GM19395 (cell line): ENCODE measurements at regions not wholly inside any gene's neighbourhood (a gene's known extent, or its start where the extent isn't known, plus 50 kb on each side); places are given as distances from the start of the nearest gene placed in this dataset.
"Not testable (repeated sequence)": the region's sequence is repeated elsewhere in the genome, so short reads cannot be mapped to it uniquely, and the experiment has no call there.

Experiments used
- ATAC-seq: cut with Tn5 transposase; IDR thresholded peaks from one replicate; pipeline ENCODE4 v1.9.1; 2021; ENCODE audit warnings: mild to moderate bottlenecking, moderate library complexity; ENCODE audit not compliant: unreplicated experiment

DNA sequence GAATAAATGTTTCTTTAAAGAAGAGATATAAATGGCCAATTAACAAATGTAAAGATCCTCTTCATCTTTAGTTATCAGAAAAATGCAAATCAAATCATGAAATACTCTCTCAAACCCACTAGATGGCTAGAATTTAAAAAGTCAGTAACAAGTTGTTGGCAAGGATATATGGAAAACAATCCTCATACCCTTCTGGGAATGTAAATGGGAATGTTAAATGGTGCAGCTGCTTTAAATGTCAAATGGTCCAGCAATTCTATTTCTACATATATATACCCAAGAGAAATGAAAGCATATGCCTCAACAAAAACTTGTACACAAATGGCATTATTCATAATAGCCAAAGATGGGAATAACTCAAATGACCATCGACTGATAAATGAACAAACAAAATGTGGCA, 283.5 kb downstream of the RWDD3 start:
- ATAC-seq: no peak

DNA sequence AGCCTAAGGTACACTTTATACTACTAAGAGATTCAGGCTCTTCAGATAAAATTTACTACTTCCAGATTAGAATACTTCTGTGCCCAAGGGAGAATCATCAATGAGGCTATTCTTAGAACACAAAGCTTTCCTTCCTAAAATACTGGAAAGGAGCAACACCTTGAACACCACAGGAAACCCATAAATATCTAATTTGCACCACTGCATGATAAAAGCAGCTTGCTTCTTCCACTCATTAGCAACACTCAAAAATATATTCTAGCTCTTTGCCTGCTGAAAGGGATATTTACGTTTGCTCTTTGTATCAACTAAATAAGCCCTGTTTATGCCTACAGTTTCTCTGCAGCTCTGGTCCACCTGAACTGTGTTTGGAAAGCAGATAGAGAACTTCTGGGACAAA, 284.3 kb downstream of the RWDD3 start:
- no peak for ATAC-seq

DNA sequence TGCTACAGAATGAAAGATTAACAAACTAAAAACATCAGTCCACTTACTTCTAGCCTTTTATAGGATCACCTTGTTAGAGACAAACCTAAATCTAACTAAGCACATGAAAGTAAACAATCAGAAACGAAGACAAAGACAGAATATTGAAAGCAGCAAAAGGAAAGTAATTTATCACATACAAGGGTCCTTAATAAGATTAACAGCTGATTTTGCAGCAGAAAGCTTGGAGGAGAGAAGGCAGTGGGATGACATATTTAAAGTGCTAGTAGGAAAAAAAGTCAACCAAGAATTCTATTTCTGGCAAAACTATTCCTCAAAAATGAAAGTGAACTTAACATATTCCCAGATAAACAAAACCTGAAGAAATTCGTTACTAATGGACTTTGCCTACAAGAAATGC, 286.4 kb downstream of the RWDD3 start:
- no peak for ATAC-seq

DNA sequence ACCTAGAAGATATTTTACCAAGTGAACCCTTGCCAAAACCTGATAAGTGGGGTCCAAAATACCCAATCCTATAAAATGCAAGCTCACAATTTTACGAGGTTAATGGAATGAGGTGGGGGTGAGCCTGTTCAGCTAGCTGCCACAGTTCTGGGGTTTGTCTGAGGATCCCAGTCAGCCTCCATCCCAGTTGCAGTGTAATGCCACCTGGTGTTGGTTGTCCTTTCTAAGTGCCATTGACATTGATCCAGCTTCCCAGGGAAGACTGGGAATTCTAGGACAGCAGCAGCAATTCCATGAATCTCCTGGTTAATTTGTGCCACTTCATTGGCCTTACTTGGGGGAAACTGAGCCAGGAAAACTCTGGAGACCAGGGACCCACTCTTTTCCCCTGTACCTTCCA, 298.3 kb downstream of the RWDD3 start:
- no peak for ATAC-seq

DNA sequence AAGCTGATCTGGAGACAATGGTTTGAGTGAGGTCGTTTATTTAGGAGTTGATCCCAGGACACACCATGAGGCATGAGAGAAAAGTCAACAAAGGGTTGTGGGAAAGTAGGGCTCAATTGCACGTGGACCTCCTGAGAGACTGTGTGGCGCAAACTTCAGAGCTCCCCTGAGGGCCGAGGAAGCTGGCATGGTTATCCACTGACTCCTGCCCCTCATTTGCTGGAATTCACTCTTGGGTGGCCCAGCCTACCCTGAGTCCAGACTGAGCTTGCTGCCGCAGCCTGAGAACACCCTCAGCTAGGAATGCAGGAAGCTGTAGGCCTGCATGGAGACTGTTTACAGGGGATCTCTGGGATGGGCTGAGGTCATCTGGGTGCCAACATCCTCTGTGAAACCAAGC, 301.0 kb downstream of the RWDD3 start:
- no peak for ATAC-seq

DNA sequence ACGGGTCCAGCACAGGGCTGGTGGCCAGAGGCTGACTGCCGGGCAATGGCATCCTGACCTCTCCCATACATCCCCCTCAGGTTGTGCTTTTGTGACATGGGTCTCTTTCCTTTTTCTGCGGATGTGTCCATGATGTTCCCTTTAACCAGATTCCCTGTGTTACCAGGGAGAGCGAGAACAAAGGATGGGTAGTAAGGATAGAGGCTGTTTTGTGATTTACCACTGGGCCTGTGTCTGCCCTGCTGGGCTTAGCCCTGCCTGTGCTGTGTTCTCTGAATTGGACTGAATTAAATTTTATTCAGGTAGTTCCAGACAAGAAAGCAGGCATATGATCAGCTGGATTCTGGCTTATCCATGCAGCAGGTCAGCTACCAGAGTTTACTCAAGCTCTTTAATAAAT, 301.6 kb downstream of the RWDD3 start:
- no peak for ATAC-seq

DNA sequence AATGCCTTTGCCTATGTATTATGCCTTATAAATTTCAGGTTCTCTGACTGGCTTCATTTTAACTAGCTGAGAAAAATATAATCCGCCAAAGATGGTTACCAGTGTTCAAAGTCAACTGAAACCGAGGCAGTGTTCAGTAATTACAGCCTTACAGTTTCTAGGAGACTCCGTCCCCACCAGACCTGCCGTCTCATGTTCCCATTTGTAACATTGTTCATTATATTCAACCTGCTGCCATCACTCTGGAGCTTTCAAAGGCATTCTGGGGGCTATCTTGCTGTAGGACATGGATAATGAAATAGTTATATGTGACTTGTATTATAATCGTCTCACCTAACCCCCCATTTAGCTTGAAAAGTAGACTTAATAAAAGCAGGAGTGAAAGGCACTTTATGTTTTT, 302.5 kb downstream of the RWDD3 start:
- no peak for ATAC-seq

DNA sequence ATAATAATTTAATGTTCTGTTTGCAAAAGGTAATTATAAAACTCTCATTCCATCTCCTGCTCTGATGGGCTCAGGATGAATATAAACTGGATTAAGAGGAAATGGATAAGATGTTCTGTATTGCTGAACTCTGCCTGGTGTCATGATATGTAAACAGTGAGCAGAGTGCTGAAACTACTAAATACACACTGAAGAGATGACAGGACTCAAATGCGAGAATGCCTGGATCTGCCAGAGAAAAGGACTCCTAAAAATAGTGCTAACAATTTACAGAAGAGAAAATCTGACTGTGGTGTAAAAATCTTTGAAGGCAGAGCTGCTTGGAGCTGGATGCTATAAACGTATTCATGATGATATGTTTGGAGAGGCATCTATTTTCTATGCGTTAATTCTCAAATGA, 303.2 kb downstream of the RWDD3 start:
- ATAC-seq: no peak

DNA sequence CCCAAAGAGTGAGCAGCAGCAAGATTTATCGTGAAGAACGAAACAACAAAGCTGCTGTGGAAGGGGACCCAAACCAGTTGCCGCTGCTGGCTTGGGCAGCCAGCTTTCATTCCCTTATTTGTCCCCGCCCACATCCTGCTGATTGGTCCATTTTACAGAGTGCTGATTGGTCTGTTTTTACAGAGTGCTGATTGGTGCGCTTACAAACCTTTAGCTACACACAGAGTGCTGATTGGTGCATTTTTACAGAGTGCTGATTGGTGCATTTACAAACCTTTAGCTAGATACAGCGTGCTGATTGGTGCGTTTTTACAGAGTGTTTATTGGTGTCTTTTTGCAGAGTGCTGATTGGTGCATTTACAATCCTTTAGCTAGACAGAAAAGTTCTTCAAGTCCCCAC, 304.2 kb downstream of the RWDD3 start:
- not testable (repeated sequence) for ATAC-seq

DNA sequence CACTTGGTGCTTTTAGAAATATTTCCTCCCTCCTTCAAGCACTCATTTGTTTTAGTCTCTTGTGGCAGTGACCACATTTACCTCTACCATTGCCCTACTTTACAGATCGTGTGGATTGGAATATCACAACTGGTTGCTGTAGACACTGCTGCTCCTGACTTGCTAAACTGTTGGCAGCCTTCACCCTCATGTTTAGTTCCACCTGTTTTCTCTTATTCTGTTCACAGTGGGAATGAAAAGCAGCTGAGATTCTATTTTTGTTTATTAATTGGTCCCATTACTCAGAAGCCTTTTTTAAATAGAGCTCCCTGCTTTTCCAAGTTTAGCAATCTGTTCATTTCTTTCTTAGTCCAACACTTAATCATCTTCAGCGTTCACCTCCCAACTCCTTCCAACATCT, 308.9 kb downstream of the RWDD3 start:
- no peak for ATAC-seq

DNA sequence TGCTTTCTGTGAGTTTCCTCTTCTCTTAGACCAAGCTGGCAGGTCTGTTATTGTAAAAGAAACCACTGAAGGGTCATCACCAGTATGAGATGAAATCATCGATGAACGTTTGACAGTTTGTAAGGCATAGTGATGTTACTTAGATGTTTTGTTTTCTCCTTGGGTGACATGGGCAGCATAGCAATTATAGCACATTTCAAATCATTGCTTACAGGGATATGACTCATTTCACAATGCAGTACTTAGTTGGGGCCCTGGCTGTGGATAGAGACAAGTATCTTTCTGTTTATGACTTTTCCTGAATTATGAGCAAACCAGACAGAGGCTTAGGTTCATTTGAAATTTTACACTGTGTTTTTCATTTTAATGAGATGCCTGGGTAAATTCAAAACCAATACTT, 313.0 kb downstream of the RWDD3 start:
- no peak for ATAC-seq

DNA sequence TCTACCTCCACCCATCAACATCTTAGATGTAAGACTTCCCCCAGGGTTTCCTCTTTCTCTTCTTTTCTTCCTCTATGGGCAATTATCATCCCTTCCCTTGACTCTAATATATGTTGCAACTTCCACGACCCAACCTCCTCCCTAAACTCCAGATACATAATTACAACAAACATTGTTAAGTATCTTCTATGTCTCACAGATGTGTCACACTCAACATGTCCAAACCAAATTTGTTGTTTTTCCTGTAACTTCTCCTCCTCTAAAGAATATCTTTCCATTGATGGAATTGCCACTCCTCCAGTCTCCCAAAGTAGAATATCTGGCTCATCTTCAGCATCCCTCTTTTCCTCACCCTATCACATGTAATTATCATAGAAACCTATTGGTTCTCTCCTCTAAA, 314.2 kb downstream of the RWDD3 start:
- no peak for ATAC-seq

DNA sequence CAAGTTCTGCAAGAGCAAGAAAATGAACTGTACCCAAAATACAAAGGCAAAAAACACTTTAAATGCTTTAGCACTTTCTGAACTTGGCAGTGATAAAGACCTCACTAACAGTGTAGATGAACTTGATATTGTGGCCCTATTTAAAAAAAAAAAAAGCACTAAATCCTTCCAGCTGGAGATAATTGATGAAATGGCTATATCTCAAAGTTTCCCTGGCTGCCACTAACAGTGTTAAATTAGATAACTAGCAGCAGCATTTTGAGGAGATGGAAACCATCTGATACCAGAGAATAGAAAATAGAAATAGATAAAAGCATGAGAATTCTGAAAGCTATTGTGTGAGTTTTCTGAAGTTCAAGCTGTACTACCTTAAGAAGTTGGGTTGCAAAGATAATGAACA, 317.2 kb downstream of the RWDD3 start:
- no peak for ATAC-seq

DNA sequence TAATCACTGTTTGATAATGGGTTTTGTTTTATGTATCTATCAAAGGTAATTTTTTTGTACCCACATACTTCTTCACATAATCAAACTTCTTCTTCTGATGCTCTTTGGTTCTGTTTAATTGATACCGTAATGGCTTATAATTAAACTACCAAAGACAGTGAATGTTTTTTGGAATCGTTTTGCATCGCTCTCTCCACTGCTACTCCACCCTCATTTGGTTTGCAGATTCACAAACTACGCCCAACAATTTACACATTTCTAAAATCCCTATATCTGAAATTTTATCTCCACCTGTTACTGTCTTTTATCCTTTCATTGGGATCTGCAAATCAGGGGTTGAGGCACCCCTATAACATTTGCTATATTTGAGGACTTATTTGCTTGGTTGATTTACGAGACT, 319.6 kb downstream of the RWDD3 start:
- ATAC-seq: no peak

DNA sequence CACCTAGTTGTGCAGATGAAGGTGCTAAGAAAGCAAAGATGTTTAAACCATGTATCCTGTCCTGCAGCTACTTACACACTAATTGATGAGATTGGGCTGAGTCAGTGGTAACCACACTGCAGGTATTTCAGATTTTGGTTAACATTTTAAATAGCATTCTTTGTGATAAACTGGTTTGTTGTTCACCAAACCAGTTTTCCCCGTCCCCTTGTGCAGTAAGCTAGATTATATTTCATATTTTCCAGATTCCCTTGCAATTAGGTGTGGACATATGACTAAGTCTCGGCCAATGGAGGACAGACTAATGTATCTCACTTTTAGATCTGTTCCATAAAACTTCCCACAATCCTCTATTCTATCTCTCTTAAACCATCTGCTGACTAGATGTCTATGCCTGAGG, 320.4 kb downstream of the RWDD3 start:
- no peak for ATAC-seq

DNA sequence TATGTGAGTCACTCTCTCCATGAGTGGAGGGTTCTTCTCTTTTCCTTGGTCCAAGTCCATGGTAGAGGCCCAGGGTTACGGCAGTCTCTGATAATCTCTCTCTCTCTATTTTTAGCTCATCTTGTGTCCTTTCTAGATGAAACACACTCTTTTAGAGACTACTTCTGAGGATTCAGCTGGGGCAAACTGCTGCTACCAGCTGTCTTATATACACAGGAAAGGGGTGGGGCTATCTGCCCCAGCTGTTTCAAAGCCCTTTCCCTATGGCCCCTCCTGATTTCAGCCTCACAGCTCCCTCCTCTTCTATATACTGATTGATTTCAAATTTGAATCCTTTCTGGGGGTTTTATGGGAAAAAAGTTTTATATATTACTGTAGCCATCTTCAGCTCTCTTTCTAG, 324.8 kb downstream of the RWDD3 start:
- no peak for ATAC-seq

DNA sequence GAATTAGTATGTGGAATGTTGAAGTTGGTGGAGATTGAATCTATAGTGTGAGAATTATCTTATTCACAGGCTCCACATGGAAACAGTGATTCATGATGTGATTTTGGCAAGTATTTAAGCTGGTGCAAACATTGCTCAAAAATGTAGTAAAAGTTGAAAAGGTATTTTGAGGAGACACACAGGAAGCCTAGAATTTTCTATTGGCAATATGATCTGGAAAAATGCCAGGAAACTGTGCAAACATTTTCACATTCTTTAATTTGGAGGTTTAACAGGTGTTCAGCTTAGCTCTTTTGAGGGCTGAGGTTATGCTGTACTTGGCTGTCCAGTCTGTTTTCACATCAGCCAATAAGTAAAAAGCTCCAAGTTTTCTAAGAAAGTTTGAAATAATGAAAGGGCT, 327.3 kb downstream of the RWDD3 start:
- ATAC-seq: no peak

DNA sequence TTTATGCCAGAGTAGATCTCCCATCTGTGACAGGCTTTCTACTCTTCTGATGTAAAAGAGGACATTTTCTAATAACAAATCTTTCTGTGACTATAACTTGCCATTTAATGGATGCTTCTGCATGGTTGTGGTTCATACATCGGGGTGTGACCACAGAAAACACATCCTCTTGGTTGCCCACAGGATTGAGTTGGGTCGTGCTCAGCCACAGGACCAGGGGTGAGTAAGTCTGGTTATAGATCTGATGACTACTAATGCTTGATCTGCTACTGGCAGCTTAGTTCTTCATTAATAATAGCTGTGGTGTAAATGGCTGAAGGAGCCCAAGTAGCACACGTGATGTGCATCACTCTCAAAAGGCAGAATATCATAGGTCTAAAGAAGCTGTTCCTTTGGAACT, 328.2 kb downstream of the RWDD3 start:
- ATAC-seq: no peak

DNA sequence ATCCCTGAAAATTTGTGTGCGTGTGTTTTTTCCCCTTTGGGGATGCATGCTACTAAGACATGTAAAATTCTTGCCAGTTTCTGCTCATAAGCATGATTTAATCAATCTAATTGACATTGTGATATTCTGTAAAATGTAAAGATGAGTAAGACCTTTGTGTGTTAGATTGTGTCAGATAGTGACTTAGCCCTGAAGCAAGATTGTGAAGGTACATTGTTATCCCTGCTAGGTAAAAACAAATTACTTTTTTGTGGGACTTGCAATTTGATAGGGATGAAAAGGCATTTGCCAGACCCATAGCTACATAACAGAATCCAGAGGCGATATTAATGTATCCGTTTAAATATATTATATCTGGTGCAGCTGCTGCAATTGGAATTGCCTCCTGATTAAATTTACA, 338.0 kb downstream of the RWDD3 start:
- ATAC-seq: no peak

DNA sequence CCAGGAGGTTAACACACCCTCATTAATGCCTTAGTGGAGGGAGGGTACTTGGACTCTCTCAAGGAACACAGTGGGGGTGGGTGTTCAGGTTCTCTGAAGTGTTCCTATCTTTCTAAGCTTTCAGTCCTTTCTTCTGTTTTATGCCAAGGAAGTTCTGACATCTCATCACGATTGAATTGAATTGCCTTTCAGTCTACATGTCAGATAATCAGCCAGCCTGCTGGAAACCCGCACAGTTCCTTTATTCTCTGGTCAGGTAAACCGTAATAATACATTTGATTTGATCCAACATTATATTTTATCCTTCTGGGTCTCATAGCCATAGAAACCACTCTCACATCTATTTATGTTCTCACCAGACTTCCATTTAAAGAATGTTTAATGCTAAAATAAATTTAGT, 339.0 kb downstream of the RWDD3 start:
- no peak for ATAC-seq

DNA sequence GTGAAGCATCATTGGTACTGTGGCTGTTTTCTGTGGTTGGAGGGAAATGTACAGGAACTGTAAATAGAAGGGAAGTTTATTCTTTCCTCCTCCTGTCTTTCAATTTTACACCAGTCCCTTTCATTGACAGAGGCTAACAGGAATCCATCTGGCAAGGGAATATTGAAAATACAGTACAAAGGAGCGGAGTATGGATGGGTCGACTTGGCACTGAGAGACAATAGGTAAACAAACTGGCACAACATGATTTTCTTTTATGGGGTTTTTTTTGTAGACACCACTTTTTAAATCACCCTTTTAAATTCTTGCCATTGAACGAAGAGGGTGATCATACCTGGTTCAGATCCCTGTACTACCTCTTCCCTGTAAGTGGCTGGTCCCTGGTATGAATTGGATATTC, 341.3 kb downstream of the RWDD3 start:
- no peak for ATAC-seq

DNA sequence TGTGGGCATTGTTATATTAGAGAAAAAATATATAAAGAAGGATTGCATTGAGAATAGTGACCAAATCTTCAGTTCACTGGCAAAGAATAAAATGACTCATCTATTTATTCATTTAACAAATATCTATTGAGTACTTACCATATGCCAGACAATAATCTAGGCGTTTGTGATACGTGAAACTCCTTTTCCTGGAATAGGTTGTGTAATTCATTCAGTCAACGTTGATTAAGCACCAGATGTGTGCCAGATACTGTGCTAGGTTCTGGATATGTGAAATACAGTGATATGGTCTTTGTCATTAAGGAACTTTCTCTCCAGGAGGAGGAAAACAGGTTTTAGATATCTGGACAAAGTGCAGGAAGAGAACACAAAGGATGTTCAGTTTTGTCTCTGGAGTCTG, 344.5 kb downstream of the RWDD3 start:
- no peak for ATAC-seq

DNA sequence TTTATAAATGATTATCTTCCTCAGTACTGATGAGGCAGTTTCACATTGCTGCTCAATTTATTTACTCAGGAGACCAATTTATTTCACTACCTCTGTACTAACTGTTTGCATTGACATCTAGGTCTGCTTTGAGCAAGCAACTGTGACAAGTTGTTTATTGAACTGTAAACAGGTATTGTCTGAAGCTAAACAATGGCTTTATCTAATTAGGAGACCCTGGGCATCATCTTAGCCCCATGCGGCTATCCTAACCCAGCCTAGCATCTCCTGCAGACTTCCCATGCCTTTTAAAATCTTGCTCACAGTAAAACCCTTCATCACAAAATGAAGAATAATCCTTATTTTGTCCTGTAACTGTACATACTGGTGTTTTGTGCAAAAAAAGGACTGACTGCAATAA, 348.2 kb downstream of the RWDD3 start:
- ATAC-seq: no peak

DNA sequence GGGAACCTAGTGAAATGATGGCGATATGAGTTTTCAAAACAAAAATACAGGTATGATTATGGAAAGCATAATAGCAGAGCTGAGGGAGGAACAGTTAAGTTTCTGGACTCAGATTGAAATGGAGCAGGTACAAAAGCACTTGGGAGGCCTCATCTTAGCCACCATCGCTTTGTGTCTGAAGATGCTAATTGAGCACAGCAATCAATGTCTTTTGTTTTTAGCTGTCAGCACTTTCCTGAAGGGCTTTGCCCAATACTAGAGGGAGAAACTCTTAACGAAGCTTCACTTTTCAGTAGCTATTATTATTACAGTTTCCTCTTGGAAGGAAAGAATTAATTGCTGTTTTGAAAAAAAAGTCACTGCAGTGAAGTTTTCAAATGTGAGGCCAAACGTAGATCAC, 348.7 kb downstream of the RWDD3 start:
- ATAC-seq: no peak
